WTC11 (cell line): ENCODE measurements at regions not wholly inside any gene's neighbourhood (a gene's known extent, or its start where the extent isn't known, plus 50 kb on each side); places are given as distances from the start of the nearest gene placed in this dataset.

Source experiments
- ATAC-seq: fragments of 200-7000 bp; cut with Tn5 transposase; 2 replicates; pipeline ENCODE4 v1.10.0; 2021; ENCODE audit warnings: mild to moderate bottlenecking, moderate library complexity
- CTCF ChIA-PET: fragments of 300-600 bp; sonication (Branson Sonifier 250); formaldehyde crosslinking; loops from one replicate; lab custom pipeline; 2021; ENCODE audit warnings: antibody characterized with exemption; lab: Charles Lee
- POLR2A ChIA-PET: fragments of 350-600 bp; sonication (Branson Sonifier 250); formaldehyde crosslinking; loops from one replicate; lab custom pipeline; 2021; ENCODE audit warnings: antibody characterized with exemption; lab: Charles Lee
- DNase-seq: peaks from one replicate; pipeline ENCODE4 v3.0.0; 2021; ENCODE audit warnings: low spot score
- H3K27ac Mint-ChIP-seq: 2 replicates; pipeline ENCODE4 v1.8.0; 2021; ENCODE audit warnings: mixed read lengths
- H3K27me3 Mint-ChIP-seq: 2 replicates; pipeline ENCODE4 v1.8.0; 2021; ENCODE audit warnings: low read depth, mild to moderate bottlenecking, moderate library complexity, mixed read lengths
- H3K36me3 Mint-ChIP-seq: 2 replicates; pipeline ENCODE4 v1.8.0; 2021; ENCODE audit warnings: mixed read lengths
- H3K4me1 Mint-ChIP-seq: 2 replicates; pipeline ENCODE4 v1.8.0; 2022; ENCODE audit warnings: mixed read lengths
- H3K4me3 Mint-ChIP-seq: 2 replicates; pipeline ENCODE4 v1.8.0; 2021; ENCODE audit warnings: mild to moderate bottlenecking, moderate library complexity, mixed read lengths
- H3K9me3 Mint-ChIP-seq: 2 replicates; pipeline ENCODE4 v1.8.0; 2021; ENCODE audit warnings: mixed read lengths
- JUN ChIP-seq: sonication (generic); formaldehyde crosslinking; IDR thresholded peaks from 2 replicates; pipeline ENCODE4 v1.8.0; 2023; ENCODE audit warnings: mild to moderate bottlenecking, missing genetic modification reagents
- KAT7 ChIP-seq: sonication (generic); formaldehyde crosslinking; IDR thresholded peaks from 2 replicates; pipeline ENCODE4 v1.8.1; 2023; ENCODE audit warnings: missing genetic modification reagents, mild to moderate bottlenecking, borderline replicate concordance
- NFYB ChIP-seq: sonication (generic); formaldehyde crosslinking; conservative IDR thresholded peaks from 2 replicates; pipeline ENCODE4 v1.8.0; 2022; ENCODE audit warnings: low read depth, missing genetic modification reagents
- NR2C2 ChIP-seq: sonication (generic); formaldehyde crosslinking; IDR thresholded peaks from 2 replicates; pipeline ENCODE4 v1.8.0; 2022; ENCODE audit warnings: mild to moderate bottlenecking, missing genetic modification reagents
- RORB ChIP-seq: fragments of 250-450 bp; sonication (Bioruptor Pico); IDR thresholded peaks from 2 replicates; pipeline ENCODE4 v1.9.0; 2021; ENCODE audit warnings: mild to moderate bottlenecking
- TP53 ChIP-seq: sonication (generic); formaldehyde crosslinking; IDR thresholded peaks from 2 replicates; pipeline ENCODE4 v1.8.1; 2023; ENCODE audit warnings: mild to moderate bottlenecking, missing genetic modification reagents
- ZNF416 ChIP-seq: fragments of 250-450 bp; sonication (Bioruptor Pico); IDR thresholded peaks from 2 replicates; pipeline ENCODE4 v1.9.0; 2021; ENCODE audit warnings: mild to moderate bottlenecking, inconsistent platforms
- TF ChIP-seq, protein P1 (sequence below): fragments of 200-600 bp; IDR thresholded peaks from 2 replicates; pipeline ENCODE4 v1.8.0; 2022; ENCODE audit warnings: antibody characterized with exemption
- TF ChIP-seq, protein P2 (sequence below): sonication (generic); formaldehyde crosslinking; IDR thresholded peaks from 2 replicates; pipeline ENCODE4 v1.8.0; 2022; ENCODE audit warnings: mild to moderate bottlenecking, missing genetic modification reagents
- TF ChIP-seq, protein P3 (sequence below): sonication (generic); formaldehyde crosslinking; conservative IDR thresholded peaks from 2 replicates; pipeline ENCODE4 v1.8.1; 2023; ENCODE audit warnings: mild to moderate bottlenecking, low read depth, missing genetic modification reagents, moderate library complexity
- TF ChIP-seq, protein P4 (sequence below): sonication (generic); formaldehyde crosslinking; IDR thresholded peaks from 2 replicates; pipeline ENCODE4 v1.8.0; 2023; ENCODE audit warnings: missing genetic modification reagents
- TF ChIP-seq, protein P5 (sequence below): fragments of 250-450 bp; sonication (Bioruptor Pico); IDR thresholded peaks from 2 replicates; pipeline ENCODE4 v1.9.0; 2021; ENCODE audit warnings: moderate library complexity, mild to moderate bottlenecking, inconsistent platforms, borderline replicate concordance
- TF ChIP-seq, protein P6 (sequence below): sonication (generic); formaldehyde crosslinking; IDR thresholded peaks from 2 replicates; pipeline ENCODE4 v1.8.1; 2023; ENCODE audit warnings: mild to moderate bottlenecking, moderate library complexity, missing genetic modification reagents
- TF ChIP-seq, protein P7 (sequence below): sonication (generic); formaldehyde crosslinking; IDR thresholded peaks from 2 replicates; pipeline ENCODE4 v1.8.0; 2022; ENCODE audit warnings: mild to moderate bottlenecking, missing genetic modification reagents
- TF ChIP-seq, protein P8 (sequence below): sonication (generic); formaldehyde crosslinking; IDR thresholded peaks from 2 replicates; pipeline ENCODE4 v1.8.1; 2022; ENCODE audit warnings: missing genetic modification reagents, borderline replicate concordance
- TF ChIP-seq, protein P9 (sequence below): sonication (generic); formaldehyde crosslinking; IDR thresholded peaks from 2 replicates; pipeline ENCODE4 v1.8.0; 2023; ENCODE audit warnings: missing genetic modification reagents, mild to moderate bottlenecking, borderline replicate concordance

DNA sequence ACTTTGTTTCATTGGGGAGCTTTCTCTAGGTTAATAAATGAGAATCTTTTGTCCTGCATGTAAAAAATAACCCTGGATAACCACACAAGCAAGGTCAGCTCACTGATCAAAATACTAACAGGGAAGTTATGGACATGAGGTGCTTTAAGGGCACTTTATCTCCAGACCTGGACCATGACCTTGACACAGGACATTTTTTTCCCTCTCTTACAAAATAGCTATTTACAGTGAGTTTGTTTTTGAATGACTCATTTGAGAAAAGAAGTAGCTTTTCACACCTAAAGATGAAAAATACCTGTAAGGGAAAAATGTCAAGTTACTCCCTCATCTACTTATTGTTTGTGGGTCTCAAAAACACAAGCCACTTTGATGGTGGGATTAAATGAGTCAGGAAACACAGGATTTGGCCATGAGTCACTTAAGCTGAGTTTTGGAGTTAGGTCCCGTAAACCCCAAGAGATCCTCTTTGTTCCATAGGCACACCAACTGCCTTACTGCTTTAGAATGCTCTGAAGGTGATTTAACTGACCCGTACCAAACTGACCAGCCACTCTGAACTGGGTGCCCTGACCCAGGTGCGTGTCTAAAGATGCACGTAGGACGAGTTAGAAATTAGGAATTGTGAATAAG, 479.3 kb upstream of the NXPH2 start:
- no peaks in the 10 kb centered on the region for H3K9me3 Mint-ChIP-seq
- ATAC-seq (no peak), DNase-seq (no peak)
- CTCF ChIA-PET = no interaction called here
- no peaks in the 10 kb centered on the region for H3K27me3 Mint-ChIP-seq
- no peak overlapping the region for H3K27ac Mint-ChIP-seq
- POLR2A ChIA-PET = no interaction called here
- peaks cover 3% of the 10 kb centered on the region; the same call in 1 of the 2 replicates for H3K4me1 Mint-ChIP-seq
- H3K4me3 Mint-ChIP-seq = no peak overlapping the region
- TF ChIP-seq, protein P1, sequence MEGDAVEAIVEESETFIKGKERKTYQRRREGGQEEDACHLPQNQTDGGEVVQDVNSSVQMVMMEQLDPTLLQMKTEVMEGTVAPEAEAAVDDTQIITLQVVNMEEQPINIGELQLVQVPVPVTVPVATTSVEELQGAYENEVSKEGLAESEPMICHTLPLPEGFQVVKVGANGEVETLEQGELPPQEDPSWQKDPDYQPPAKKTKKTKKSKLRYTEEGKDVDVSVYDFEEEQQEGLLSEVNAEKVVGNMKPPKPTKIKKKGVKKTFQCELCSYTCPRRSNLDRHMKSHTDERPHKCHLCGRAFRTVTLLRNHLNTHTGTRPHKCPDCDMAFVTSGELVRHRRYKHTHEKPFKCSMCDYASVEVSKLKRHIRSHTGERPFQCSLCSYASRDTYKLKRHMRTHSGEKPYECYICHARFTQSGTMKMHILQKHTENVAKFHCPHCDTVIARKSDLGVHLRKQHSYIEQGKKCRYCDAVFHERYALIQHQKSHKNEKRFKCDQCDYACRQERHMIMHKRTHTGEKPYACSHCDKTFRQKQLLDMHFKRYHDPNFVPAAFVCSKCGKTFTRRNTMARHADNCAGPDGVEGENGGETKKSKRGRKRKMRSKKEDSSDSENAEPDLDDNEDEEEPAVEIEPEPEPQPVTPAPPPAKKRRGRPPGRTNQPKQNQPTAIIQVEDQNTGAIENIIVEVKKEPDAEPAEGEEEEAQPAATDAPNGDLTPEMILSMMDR = no peak
- TF ChIP-seq RORB (no peak), TP53 (no peak), NR2C2 (CRISPR knock-in tag) (no peak), ZNF416 (CRISPR knock-in tag) (no peak)
- TF ChIP-seq, protein P2, sequence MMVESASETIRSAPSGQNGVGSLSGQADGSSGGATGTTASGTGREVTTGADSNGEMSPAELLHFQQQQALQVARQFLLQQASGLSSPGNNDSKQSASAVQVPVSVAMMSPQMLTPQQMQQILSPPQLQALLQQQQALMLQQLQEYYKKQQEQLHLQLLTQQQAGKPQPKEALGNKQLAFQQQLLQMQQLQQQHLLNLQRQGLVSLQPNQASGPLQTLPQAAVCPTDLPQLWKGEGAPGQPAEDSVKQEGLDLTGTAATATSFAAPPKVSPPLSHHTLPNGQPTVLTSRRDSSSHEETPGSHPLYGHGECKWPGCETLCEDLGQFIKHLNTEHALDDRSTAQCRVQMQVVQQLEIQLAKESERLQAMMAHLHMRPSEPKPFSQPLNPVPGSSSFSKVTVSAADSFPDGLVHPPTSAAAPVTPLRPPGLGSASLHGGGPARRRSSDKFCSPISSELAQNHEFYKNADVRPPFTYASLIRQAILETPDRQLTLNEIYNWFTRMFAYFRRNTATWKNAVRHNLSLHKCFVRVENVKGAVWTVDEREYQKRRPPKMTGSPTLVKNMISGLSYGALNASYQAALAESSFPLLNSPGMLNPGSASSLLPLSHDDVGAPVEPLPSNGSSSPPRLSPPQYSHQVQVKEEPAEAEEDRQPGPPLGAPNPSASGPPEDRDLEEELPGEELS (CRISPR knock-in tag) = no peak
- TF ChIP-seq, protein P3, sequence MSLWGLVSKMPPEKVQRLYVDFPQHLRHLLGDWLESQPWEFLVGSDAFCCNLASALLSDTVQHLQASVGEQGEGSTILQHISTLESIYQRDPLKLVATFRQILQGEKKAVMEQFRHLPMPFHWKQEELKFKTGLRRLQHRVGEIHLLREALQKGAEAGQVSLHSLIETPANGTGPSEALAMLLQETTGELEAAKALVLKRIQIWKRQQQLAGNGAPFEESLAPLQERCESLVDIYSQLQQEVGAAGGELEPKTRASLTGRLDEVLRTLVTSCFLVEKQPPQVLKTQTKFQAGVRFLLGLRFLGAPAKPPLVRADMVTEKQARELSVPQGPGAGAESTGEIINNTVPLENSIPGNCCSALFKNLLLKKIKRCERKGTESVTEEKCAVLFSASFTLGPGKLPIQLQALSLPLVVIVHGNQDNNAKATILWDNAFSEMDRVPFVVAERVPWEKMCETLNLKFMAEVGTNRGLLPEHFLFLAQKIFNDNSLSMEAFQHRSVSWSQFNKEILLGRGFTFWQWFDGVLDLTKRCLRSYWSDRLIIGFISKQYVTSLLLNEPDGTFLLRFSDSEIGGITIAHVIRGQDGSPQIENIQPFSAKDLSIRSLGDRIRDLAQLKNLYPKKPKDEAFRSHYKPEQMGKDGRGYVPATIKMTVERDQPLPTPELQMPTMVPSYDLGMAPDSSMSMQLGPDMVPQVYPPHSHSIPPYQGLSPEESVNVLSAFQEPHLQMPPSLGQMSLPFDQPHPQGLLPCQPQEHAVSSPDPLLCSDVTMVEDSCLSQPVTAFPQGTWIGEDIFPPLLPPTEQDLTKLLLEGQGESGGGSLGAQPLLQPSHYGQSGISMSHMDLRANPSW = no peak
- TF ChIP-seq, protein P4, sequence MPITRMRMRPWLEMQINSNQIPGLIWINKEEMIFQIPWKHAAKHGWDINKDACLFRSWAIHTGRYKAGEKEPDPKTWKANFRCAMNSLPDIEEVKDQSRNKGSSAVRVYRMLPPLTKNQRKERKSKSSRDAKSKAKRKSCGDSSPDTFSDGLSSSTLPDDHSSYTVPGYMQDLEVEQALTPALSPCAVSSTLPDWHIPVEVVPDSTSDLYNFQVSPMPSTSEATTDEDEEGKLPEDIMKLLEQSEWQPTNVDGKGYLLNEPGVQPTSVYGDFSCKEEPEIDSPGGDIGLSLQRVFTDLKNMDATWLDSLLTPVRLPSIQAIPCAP (CRISPR knock-in tag) = no peak
- TF ChIP-seq, protein P5, sequence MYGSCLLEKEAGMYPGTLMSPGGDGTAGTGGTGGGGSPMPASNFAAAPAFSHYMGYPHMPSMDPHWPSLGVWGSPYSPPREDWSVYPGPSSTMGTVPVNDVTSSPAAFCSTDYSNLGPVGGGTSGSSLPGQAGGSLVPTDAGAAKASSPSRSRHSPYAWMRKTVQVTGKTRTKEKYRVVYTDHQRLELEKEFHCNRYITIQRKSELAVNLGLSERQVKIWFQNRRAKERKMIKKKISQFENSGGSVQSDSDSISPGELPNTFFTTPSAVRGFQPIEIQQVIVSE (CRISPR knock-in tag) = no peak
- TF ChIP-seq, protein P6, sequence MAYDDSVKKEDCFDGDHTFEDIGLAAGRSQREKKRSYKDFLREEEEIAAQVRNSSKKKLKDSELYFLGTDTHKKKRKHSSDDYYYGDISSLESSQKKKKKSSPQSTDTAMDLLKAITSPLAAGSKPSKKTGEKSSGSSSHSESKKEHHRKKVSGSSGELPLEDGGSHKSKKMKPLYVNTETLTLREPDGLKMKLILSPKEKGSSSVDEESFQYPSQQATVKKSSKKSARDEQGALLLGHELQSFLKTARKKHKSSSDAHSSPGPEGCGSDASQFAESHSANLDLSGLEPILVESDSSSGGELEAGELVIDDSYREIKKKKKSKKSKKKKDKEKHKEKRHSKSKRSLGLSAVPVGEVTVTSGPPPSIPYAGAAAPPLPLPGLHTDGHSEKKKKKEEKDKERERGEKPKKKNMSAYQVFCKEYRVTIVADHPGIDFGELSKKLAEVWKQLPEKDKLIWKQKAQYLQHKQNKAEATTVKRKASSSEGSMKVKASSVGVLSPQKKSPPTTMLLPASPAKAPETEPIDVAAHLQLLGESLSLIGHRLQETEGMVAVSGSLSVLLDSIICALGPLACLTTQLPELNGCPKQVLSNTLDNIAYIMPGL (CRISPR knock-in tag) = no peak
- TF ChIP-seq, protein P7, sequence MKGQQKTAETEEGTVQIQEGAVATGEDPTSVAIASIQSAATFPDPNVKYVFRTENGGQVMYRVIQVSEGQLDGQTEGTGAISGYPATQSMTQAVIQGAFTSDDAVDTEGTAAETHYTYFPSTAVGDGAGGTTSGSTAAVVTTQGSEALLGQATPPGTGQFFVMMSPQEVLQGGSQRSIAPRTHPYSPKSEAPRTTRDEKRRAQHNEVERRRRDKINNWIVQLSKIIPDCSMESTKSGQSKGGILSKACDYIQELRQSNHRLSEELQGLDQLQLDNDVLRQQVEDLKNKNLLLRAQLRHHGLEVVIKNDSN (CRISPR knock-in tag) = no peak
- TF ChIP-seq, all 79 proteins: peak for 0
- no peaks in the 10 kb centered on the region for H3K36me3 Mint-ChIP-seq

DNA sequence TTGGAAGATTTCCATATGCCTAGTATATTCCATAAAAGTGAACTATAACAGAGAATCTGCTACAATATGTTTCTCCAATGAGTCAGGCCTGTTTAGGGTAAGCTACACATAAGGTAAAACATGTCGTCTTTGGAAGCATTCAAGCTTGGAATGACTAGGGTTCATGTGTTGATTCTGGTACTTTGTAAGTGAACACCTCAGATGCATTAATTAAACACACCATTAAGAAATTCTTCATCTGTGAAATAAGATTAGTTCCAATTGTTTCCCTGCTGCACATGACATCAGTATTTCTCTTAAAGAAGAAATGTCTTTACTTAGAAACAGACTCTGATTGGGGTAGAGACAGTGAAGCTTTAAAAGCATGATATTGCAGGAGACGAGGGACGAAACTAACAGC, 461.1 kb upstream of the NXPH2 start:
- CTCF ChIA-PET = no interaction called here
- no peak overlapping the region for H3K27ac Mint-ChIP-seq
- H3K36me3 Mint-ChIP-seq = no peaks in the 10 kb centered on the region
- ATAC-seq (no peak), DNase-seq (no peak)
- H3K9me3 Mint-ChIP-seq = 0 out of 2 replicates have a peak, but pooled peaks cover 9% of the 10 kb centered on the region
- TF ChIP-seq, protein P8, sequence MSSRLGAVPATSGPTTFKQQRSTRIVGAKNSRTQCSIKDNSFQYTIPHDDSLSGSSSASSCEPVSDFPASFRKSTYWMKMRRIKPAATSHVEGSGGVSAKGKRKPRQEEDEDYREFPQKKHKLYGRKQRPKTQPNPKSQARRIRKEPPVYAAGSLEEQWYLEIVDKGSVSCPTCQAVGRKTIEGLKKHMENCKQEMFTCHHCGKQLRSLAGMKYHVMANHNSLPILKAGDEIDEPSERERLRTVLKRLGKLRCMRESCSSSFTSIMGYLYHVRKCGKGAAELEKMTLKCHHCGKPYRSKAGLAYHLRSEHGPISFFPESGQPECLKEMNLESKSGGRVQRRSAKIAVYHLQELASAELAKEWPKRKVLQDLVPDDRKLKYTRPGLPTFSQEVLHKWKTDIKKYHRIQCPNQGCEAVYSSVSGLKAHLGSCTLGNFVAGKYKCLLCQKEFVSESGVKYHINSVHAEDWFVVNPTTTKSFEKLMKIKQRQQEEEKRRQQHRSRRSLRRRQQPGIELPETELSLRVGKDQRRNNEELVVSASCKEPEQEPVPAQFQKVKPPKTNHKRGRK (CRISPR knock-in tag) = no peak
- TF ChIP-seq, protein P5 (CRISPR knock-in tag) = no peak
- TF ChIP-seq NFYB (CRISPR knock-in tag) (no peak), JUN (CRISPR knock-in tag) (no peak), KAT7 (CRISPR knock-in tag) (no peak)
- TF ChIP-seq, protein P9, sequence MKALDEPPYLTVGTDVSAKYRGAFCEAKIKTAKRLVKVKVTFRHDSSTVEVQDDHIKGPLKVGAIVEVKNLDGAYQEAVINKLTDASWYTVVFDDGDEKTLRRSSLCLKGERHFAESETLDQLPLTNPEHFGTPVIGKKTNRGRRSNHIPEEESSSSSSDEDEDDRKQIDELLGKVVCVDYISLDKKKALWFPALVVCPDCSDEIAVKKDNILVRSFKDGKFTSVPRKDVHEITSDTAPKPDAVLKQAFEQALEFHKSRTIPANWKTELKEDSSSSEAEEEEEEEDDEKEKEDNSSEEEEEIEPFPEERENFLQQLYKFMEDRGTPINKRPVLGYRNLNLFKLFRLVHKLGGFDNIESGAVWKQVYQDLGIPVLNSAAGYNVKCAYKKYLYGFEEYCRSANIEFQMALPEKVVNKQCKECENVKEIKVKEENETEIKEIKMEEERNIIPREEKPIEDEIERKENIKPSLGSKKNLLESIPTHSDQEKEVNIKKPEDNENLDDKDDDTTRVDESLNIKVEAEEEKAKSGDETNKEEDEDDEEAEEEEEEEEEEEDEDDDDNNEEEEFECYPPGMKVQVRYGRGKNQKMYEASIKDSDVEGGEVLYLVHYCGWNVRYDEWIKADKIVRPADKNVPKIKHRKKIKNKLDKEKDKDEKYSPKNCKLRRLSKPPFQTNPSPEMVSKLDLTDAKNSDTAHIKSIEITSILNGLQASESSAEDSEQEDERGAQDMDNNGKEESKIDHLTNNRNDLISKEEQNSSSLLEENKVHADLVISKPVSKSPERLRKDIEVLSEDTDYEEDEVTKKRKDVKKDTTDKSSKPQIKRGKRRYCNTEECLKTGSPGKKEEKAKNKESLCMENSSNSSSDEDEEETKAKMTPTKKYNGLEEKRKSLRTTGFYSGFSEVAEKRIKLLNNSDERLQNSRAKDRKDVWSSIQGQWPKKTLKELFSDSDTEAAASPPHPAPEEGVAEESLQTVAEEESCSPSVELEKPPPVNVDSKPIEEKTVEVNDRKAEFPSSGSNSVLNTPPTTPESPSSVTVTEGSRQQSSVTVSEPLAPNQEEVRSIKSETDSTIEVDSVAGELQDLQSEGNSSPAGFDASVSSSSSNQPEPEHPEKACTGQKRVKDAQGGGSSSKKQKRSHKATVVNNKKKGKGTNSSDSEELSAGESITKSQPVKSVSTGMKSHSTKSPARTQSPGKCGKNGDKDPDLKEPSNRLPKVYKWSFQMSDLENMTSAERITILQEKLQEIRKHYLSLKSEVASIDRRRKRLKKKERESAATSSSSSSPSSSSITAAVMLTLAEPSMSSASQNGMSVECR (CRISPR knock-in tag) = no peak
- TF ChIP-seq, all 79 proteins: peak for 0
- H3K27me3 Mint-ChIP-seq = no peaks in the 10 kb centered on the region
- POLR2A ChIA-PET = no interaction called here
- H3K4me3 Mint-ChIP-seq = no peak overlapping the region
- H3K4me1 Mint-ChIP-seq = peaks cover 6% of the 10 kb centered on the region
